ENCODE measurements at regions not wholly inside any gene's neighbourhood (a gene's known extent, or its start where the extent isn't known, plus 50 kb on each side); places are given as distances from the start of the nearest gene placed in this dataset.

DNA sequence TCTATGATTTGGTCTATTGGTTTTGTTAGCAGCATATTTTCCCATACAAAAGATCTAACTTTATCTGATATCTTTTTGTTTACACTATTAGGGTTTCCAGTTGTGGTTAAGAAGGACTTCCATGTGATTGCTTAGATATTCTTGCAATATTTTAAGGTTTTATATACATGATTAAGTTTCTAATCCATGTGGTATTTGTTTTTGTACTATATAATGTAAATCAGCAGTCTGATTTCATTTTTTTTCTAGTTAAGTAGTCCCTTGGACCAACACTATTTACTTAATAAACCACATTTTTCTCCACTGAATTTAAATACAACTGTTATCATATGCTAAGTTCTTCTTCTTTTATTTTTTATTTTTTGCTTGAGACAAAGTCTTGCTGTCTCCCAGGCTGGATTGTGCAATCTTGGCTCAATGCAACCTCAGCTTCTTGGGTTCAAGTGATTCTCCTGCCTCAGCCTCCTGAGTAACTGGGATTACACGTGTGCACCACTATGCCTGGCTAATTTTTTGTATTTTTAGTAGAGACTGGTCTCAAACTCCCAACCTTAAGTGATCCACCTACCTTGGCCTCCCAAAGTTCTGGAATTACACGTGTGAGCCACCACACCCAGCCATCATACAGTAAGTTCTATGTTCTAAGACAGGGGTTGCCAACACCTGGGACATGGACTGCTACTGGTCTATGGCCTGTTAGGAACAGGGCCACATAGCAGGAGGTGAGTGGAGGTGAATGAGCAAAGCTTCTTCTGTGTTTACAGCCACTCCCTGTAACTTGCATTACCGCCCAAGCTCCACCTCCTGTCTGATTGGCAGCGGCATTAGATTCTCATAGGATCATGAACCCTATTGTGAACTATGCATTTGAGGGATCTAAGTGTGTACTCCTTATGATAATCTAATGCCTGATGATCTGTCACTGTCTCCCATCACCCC is 58.5 kb upstream of the RAB27B start:
- no peak for DNase-seq

DNA sequence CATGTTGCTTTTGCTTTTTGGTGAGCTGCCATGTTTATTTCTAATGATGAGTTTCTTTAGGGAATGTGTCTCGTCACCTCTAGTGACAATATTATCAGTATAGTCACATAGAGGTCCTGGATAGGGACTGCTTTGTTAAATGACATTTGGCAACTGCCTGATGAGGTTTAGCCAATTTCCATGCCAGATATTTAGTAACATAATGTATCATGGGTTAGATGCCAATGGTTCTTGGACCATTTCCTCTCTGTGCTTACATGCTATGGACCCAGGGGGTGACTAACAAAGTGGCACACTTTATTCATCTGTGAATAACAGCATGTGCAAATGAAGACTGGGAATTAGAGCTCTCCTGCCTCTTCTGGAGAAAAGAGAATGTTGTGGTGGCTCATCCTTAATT is 56.2 kb upstream of the RAB27B start:
- DNase-seq: no peak

DNA sequence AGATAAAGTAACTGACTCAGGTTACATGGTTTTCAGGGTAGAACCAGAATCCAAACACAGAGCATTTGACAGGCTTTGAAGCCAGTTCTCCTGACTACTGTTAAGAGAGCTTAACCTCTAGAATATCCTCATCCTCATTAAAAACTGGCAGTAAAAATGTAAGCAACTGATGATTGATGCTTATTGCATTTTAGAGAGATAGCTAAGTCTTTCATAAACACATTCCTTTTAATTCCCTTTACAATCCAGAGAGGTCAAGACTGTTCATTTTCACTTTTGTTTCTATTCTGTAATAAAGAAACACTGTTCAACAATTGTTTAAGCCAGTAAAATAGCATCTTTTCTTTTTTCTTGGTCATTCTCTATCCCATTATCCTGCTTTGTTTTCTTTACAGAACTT is 53.9 kb upstream of the RAB27B start:
- peak; percentile 43 for DNase-seq

DNA sequence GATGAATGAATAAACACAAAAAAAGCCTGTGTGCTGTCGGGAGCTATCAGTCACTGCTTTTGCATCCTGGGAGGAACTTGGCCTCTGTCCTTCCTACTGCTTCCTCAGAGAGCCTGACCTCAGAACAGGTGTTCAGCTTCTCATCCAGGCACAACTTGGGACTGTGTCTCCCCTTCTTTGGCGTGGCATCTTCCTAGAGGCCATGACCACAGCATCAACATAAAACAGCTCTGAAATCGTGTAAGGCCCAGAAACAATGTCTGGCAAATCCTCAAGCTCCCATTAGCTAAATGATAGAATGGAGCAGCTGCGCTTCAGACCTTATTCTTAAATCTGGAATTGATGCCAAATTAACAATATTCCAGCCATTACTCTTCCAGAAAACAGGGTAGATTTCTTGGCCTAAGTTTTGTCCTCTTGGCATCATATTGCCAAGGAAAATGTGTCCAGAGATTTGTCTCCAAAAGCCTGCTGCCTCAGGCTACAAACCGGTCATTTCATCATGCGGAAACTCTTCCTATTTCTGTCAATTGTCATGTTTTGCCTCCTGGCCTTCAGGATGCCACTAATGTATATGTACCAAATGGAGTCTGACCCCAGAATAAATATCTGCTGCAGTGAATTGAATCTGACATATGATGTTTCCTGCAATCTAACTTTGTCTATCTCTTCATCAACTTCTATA is 53.2 kb upstream of the RAB27B start:
- DNase-seq: no peak

DNA sequence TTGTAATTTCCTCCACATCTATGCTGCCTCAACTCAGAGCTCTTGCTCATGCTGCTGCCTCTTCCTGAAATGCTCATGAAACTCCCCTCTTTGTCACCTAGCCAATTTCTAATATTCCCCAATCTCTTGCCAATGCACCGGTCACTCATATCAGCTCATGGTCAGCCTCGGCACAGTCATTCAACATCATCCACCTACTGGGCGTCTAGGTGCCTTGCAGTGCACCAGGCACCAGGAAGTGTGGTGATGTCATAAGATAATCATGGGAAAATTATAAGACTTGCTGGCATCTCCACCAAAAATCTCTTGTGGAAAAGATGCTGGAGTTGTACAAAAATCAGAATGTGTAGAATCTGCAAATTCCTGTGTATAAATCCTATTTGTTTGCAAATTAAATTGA is 52.6 kb upstream of the RAB27B start:
- peak; percentile 64 for DNase-seq

DNA sequence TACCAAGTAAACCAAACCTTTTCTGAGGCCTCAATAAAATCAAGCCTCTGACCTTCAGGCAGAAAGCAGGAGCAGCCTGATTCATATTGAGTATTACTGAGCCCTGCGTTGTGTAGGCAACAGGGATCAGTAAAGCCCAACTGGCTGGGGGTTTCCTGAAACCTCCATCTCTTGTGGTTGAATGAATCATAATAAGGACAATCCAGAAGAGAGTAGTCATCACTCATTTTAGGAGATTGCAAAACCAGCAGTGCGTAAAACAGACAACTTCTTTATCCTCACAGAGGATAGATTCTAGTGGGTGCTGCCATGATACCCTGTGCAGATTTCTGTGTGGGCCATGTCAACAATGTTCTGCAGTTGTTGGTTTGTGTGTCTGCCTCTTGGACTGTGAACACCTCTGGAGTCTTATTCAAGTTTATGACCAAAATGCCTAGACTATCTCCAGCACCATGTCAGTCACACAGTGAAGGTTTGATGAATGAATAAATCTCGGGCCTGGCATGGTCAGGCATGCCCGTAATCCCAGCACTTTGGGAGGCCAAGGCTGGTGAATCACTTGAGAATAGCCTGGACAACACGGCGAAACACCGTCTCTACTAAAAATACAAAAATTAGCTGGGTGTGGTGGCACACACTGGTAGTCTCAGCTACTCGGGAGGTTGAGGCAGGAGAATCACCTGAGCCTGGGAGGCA is 51.8 kb upstream of the RAB27B start:
- DNase-seq: peak; percentile 98

DNA sequence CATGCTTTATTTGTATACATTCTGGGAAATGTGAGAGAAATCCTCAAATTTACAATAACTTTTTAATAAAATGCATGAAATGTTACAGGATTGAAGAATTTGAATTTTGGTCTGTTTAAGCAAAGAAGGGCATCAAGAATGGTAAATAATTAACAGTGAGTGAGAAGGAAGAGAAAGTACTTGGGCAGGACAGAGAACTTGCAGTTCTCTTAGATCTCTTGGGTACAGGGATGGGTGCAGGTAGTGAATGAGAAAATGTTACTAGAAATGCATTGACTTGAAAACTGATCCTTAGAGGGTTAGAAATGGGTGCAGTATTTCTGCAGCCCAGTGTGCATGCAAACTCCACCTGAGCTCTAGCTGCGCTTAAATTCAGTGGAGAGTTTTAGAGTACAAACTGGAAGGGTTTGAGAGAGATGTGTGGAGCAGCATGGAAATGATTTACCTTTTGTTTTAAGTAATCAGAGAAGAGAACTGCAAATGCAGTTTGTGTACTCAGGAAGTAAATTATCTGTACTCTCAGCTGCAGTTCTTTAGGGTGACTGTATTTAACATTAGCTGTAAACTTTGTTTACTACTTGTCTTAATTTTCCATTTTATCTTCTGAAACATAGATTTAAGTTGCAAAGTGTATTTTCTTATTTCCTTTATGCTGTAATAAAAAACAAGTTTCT is 51.0 kb upstream of the RAB27B start:
- DNase-seq: no peak

DNA sequence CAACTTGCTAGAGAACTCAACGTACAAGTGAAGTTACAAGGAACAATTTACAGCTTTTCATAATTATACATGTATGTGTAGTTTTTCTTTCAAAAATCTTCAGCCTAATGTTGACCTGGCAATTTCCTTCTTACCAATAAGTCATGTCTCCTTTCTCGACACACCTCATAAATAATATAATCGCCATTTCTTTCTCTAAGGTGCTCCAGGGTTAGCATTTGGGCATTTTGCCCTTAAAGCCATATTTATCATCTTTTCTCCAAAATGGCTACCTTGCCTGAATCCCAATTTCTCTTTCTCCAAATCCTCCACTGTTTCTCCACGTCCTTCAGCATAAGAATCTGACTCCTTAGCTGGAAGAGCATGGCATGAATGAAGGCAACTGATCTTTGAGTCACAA is 50.3 kb upstream of the RAB27B start:
- no peak for DNase-seq
